GM21390 (cell line): ENCODE measurements at regions not wholly inside any gene's neighbourhood (a gene's known extent, or its start where the extent isn't known, plus 50 kb on each side); places are given as distances from the start of the nearest gene placed in this dataset.

ENCODE experiments used
- ATAC-seq: cut with Tn5 transposase; IDR thresholded peaks from one replicate; pipeline ENCODE4 v1.9.1; 2021; ENCODE audit not compliant: unreplicated experiment

DNA sequence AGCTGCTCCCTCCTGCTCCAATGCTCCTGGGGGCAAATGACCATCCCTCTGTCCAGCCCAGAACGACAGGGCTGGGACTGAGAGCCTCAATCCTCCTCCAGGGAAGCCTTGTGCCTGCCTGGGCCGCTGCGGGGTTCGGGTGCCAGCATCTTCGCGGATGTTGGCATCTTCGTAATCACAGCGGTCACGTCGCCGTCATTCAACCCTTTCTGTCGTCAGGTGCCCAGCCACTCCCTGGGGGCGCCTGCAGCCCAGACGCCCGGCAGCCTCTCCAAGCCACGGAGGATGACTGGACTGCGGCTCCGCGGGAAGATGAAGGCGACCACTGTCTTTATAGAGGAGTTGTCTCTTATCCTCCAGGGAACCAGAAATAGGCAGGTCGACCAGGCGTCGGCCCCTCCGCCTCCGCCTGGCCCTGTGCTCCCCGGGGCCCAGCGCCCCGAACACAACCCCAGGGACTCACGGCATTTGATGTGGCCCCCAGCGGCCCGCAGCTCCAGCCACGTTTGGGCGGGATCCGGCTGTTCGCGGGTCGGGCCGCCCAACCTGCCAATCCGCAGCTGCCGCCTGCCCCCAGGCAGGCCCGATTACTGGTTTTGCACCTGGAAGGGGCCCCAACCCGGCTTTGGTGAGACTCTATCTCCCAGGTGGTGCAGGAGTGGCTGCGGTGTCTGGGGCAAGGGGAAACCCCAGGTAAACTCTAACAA lies 113.9 kb downstream of the THNSL2 start:
- no peak for ATAC-seq

DNA sequence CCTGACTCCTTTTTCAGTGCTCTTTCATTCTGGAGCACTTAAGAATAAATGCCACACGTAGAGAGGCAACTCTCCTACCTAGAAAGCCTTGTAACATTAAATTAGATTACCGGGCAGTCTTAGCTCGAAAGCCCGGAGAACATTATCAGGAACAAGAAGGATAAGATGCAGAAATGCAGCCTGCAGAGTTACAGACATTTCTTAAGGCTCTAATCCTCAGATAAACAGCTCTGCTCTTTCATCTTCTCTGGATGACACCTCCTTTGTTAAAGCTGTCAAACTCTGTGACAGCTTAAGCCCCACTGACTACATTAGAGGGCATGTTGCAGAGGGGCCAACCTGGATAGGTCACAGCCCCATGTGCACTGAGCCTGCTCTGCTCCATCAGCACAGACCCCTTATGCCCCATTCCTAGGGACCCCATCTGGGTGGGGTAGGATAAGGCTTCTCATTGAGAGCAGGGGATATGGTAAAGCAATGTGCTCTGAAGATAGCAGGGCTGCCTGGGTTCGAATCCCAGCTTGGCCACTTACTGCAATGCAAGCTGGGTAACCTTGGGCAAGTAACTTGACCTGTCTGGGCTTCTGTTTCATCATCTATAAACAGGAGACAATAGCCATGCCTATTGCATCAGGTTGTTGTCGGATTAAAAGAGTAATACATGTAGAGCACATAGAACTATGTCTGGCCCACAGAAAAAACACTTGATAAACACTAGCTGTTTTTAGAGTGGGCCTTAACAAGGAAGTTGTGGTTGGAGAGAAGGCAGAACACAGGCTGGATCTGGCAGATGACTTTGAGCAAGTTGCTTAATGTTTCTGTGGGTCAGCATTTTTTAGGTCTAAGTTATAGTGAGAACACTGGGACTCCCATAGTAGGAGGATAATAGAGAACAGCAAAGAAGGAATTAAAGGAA lies 111.4 kb downstream of the THNSL2 start:
- no peak for ATAC-seq

DNA sequence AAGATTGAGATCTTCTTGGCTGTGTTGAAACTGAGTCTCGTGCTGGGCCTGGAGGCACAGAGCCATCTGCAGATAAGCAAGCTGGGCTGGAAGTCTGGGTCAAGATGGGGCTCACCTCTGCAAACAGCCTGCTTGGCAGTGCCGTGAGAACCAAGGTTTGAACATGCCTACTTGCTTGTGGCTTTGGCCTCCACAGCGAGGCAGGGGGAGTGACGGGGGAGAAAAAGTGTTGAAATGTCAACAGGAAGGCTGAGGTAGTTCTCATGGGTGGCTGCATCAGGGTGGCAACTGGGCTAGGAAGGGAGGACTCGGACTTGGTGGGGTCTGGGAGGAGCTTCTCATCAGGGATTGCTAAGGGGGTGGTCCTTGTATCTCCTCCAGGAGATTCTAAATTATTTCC lies 99.7 kb downstream of the THNSL2 start:
- no peak for ATAC-seq

DNA sequence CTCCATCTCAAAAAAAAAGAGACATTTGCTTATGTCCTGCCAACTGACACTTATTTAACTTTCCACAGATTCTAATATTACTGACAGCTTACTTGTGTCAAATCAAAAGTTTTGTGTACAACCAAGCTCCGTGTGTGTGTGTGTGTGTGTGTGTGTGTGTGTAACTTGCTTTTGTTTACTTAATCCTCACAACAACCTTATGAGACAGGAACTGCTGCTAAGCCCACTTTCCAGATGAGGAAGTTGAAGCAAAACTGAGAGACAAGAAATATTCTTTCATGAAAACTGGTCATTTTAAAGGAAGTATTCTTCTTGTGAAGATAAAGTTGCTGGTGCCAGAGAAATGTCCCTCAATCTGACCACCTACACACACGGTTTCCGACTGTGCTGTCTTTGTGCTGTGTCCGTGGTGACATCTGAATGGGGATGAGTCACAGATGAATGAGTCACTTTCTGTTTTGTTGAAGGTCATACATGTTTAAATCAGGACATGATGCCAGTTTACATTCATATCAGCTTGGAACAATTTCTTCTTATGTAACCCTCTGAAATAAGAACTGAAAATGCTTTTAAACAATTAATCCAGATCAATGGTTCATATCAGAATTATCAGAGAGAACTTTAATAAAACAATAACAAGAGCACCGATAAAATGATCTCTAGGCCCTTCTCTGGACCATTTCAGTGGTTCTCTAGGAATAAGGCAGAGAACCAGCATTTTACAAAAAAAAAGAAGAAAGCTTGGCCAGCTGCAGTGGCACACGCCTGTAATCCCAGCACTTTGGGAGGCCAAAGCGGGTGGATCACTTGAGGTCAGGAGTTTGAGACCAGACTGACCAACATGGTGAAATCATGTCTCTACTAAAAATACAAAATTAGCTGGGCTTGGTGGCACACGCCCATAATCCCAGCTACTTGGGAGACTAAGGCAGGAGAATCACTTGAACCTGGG lies 95.5 kb downstream of the THNSL2 start:
- peak; percentile 95 for ATAC-seq

DNA sequence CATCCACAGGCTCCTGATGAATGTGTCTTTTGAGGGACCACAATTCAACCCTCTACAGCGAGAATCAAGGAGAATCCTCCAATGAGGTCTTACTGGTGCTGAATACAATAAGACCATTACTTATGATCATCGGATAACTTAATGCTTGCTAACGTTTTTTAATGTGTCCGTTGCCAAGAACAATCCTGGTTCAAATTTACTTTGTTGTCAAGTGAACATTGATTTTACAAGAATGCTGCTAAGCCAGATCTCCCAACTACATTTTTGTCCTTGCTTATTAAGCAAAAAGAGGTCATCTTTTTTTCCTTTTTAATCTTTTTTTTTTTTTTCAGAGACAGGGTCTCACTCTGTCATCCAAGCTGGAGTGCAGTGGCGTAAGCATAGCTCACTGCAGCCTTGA lies 93.7 kb downstream of the THNSL2 start:
- ATAC-seq = no peak

DNA sequence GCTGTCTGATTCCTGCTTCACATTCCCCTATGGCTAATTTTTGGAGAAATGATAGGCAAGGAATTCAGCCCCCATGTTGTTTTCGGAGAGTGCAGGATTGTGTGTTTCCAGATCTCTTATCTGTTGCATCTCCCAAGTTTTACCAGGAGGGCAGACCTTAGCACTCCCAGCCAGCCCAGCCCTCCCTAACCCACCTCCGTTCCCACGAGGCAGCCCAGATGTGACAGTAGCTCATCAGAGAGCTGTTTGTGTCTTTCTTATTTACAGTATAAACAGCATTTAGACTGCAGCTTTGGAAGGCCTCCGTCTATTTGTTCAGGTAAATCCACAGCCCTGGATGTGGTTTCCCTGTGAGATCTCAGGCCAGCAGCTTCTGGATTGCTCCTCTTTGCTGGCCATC lies 91.6 kb downstream of the THNSL2 start:
- no peak for ATAC-seq

DNA sequence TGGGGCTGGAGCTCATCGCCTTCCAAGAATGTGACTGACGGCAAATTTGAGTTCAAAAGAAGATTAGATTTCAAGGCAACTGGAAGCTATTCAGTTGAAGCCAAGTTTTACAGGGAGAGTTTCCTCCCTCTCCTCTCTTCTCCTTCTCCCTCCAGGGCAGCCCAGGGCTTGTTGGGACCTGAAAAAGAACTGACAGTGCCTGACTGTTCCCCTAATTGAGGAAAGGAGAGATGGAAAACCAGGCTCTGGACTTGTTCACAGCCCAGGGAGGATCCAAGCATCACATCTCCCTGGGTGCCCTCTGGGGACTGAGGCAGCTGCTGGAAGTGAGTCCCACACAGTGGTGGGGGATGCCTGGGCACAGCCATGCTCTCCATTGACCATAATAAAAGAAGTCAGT lies 88.1 kb downstream of the THNSL2 start:
- ATAC-seq = no peak

DNA sequence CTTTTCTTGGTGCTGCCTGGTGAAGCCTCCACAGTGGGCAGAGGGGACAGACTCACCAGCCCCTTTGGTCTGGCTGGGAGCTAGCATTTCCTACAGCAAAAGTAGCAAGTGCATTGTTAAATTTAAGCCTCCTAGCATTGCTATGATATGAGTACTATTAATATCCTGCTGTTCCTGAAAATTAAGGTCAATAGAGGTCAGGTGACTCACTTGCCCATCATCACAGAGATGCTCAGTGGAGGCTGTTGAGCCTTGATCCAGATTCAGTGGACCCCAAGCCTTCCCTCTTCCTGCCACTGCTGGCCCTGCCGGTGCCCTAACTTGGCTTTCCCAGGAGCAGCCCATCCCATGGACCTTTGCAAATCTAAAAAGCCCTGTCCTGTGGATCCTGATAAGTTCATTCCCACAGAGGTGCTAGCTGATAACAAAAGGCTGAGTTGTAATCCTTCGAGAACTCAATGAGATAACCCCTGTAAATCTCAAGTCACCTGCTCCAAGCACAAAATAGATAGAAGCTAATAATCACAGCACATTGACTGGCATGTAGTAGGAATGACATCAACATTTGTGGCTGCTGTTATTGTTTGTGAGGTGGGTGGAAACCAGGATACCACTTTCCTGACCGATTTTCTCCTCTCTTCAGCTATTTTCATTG lies 84.4 kb downstream of the THNSL2 start:
- ATAC-seq = no peak

DNA sequence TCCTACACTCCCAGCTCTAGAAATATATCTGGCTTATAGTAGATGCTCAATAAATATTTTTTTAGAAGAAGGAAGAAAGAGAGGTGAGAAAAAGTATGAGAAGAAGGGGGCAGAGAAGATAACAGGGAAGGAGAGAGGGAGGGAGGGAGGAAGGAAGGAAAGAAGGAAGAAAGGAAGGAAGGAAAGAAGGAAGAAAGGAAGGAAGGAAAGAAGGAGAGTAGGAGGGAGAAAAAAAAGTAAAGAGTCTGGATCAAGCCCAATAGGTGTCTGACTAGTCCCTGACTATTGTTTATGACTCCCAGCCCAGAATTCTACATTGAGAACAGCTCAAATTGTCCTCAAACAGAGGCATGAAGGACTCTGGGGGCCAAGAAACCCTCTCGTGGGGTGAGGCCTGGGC lies 83.9 kb downstream of the THNSL2 start:
- no peak for ATAC-seq

DNA sequence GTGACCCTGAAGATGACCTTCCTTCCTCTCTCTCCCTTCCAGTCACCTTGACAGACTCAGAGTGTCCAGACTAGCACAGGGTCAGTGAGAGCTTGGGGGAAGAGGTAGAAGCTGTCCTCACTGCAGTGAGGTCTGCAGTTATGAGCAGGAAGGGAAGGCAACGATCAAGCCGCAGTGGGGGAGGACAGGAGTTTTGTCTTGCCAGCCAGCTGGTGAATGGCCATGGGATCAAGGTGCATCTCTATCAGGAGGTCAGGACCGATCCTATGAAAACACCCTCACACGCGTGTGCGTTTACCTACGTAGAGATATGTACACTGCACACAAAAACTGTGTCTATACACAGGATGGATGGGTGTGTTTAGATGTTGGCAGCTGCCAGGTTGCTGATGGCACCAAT lies 83.2 kb downstream of the THNSL2 start:
- ATAC-seq = no peak

DNA sequence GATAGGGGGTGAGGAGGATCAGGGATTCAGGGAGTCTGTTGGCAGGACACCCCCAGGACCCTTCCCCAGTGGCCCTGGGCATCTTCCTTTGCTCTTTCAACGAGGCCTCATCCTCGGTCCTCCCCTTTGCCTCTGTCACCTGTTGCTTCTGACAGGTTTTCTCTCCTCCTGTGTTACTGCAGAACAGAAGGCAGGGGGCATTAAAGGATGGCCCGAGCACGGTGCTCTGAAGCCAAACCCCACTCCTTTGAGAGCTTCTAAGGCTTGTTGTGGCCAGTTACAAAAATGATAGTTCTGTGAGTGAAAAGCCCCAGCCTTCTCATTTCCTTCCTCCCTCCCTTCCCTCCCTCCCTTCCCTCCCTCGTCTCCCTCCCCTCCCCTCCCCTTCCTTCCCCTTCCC lies 82.5 kb downstream of the THNSL2 start:
- no peak for ATAC-seq

DNA sequence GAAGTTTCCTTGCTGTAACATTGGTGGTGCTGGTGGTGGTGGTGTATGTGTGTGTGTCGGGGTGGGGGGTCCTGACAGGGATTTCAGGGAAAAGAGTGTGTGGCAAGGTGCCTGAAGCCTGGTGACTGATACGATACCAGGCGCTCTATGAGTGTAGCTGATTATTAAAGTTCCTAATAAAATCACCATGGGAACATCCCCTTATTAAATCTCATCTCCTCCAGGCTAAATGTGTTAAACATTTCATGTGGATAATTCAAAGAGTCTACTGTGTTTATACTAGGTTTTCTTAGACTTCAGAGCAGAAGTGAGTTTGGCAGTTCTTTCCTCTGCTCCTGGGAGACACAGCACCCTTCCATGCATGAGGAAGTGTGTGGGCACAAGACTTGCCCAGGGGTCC lies 82.0 kb downstream of the THNSL2 start:
- ATAC-seq = no peak

DNA sequence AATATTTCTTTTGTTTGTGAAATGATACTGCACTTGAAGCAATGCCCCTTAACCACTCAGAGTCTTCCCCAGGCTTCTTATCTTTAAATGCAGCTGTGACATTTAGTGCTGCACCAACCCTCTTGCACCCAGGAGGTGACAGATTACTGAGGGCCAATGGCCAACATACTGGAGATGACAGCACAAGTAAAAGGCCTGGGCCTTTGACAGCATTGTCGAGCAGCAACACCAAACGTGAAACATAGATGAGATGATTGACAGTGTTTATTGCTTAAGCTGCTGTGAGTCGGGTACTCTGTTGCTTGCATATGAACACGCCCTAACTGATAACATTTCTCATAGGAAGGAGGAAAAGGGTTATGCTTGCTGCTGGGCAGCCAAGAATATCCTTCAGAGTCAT lies 80.3 kb downstream of the THNSL2 start:
- ATAC-seq = no peak

DNA sequence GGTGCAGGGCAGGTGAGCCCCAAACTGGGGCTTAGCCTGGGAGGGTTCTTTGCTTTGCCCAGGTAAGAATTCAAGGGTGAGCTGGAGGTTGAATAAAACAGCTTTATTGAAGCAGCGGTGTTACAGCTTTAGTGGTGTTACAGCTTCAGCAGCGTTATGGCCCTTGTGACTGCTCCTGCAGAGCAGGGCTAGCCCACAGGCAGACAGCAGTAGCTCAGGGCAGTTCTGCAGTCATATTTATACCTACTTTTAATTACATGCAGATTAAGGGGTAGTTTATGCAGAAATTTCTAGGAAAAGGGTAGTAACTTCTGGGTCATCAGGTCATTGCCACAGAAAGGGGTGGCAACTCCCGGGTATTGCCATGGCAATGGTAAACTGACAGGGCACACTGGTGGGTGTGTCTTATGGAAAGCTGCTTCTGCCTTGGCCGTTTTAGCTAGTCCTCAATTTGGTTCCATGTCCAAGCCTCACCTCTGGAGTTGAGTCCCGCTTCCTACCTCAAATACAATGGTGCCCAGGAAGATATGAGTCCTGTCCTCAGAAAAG lies 78.2 kb downstream of the THNSL2 start:
- ATAC-seq = no peak

DNA sequence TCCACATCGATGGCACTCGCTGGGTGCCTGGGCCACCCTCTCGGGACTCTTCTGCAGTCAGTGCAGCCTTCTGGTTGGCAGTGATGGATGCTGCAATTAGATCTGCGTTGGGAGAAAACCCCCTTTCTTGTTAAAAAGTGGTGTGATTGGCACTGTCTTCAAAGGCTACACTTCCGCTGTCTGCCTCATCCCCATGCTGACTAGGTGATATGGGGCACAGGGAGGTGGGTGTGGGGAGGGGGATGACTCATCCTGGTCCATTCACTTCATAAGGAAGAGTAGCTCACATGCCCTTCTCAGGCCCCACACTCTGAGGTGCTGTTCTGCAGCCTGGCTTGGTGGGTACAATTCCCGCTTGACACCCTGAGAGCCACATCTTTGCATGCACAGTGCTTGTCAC lies 77.4 kb downstream of the THNSL2 start:
- no peak for ATAC-seq

DNA sequence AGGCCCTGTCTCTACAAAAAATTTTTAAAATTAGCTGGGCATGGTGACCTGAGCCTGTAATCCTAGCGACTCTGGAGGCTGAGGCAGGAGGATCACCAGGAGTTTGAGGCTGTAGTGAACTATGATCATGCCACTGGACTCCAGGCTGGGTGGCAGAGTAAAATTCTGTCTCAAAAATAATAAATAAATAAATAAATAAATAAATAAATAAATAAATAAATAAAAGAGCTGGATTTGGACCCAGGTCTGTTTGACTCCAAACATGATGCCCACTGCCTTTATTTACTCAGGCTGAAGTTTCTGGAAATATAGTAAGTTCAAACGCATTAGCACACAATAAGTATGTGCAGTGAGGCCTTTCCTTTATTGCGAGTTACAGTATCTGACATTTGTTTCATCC lies 75.0 kb downstream of the THNSL2 start:
- no peak for ATAC-seq

DNA sequence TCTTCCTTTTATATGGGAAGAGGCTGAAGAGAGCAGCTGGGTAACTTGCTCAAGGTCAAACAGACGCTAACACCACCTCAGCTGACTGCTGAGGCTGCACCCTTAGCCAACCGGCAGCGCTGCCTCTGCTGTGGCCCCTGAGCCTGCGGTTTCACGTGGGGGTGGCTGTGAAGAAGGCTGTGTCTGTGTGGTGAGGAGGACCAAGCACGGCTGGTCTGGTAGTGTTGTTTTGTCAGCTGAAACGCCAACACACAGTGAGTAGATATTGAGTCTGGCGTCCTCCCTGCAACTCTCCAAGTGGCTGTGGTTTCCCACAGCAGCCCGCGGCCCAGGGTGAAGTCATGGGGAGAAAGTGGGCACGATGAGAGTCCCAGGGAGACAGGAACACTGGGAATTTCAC lies 69.6 kb downstream of the THNSL2 start:
- ATAC-seq = no peak

DNA sequence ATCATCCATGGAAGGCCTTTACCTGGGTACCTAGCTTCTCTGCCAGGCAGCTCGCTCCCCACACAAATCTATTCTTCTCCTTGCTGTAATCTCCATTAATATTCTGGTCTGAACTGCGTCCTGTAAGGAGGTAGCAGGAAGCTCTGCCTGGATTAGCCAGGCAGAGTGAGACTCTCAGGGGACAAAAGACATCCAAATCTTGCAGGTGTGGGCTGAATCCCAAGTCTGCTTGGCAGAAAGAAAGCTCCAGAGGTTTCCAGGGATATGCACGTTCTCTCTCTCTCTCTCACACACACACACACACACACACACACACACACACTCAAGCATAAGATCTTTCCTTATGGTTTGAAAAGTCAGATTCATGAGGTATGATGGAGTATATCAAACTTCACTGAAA lies 66.5 kb downstream of the THNSL2 start:
- no peak for ATAC-seq
